ENCODE measurements at regions not wholly inside any gene's neighbourhood (a gene's known extent, or its start where the extent isn't known, plus 50 kb on each side); places are given as distances from the start of the nearest gene placed in this dataset.

GRCh38 chr13:64938660-64939059 is 2291.5 kb downstream of the PCDH9 start:
- Histone ChIP-seq H3K27me3 (ENCODE audit: insufficient read depth, low read length) (no peaks in the 10 kb centered on the region), H3K27ac (ENCODE audit: low read depth, low read length) (no peak overlapping the region), H4K20me1 (ENCODE audit: insufficient read depth, low read length) (no peaks in the 10 kb centered on the region), H3K79me2 (ENCODE audit: insufficient read depth, low read length) (no peaks in the 10 kb centered on the region), H2AFZ (ENCODE audit: low read length) (no peak overlapping the region), H3K36me3 (ENCODE audit: insufficient read depth, low read length) (no peaks in the 10 kb centered on the region), H3K4me1 (ENCODE audit: insufficient read depth, low read length) (no peaks in the 10 kb centered on the region), H3K4me2 (ENCODE audit: insufficient read depth, low read length) (no peak overlapping the region), H3K4me3 (ENCODE audit: insufficient read depth, low read length) (no peak overlapping the region), H3K9me3 (ENCODE audit: low read depth, low read length) (peaks cover 4% of the 10 kb centered on the region)
- TF ChIP-seq, protein P1, sequence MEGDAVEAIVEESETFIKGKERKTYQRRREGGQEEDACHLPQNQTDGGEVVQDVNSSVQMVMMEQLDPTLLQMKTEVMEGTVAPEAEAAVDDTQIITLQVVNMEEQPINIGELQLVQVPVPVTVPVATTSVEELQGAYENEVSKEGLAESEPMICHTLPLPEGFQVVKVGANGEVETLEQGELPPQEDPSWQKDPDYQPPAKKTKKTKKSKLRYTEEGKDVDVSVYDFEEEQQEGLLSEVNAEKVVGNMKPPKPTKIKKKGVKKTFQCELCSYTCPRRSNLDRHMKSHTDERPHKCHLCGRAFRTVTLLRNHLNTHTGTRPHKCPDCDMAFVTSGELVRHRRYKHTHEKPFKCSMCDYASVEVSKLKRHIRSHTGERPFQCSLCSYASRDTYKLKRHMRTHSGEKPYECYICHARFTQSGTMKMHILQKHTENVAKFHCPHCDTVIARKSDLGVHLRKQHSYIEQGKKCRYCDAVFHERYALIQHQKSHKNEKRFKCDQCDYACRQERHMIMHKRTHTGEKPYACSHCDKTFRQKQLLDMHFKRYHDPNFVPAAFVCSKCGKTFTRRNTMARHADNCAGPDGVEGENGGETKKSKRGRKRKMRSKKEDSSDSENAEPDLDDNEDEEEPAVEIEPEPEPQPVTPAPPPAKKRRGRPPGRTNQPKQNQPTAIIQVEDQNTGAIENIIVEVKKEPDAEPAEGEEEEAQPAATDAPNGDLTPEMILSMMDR (IDR thresholded peaks at IDR 0.05; ENCODE audit: extremely low read depth, low read depth, low read length): no peak
- no peak for DNase-seq (ENCODE audit: insufficient read length, low spot score, missing footprints)

GRCh38 chr13:64937302-64937701 is 2292.8 kb downstream of the PCDH9 start:
- TF ChIP-seq, protein P1 (IDR thresholded peaks at IDR 0.05; ENCODE audit: extremely low read depth, low read depth, low read length): no peak
- no peak for DNase-seq (ENCODE audit: insufficient read length, low spot score, missing footprints)
- Histone ChIP-seq H4K20me1 (ENCODE audit: insufficient read depth, low read length) (no peaks in the 10 kb centered on the region), H3K27ac (ENCODE audit: low read depth, low read length) (no peak overlapping the region), H3K4me2 (ENCODE audit: insufficient read depth, low read length) (no peak overlapping the region), H2AFZ (ENCODE audit: low read length) (no peak overlapping the region), H3K4me1 (ENCODE audit: insufficient read depth, low read length) (no peaks in the 10 kb centered on the region), H3K4me3 (ENCODE audit: insufficient read depth, low read length) (no peak overlapping the region), H3K27me3 (ENCODE audit: insufficient read depth, low read length) (no peaks in the 10 kb centered on the region), H3K79me2 (ENCODE audit: insufficient read depth, low read length) (no peaks in the 10 kb centered on the region), H3K36me3 (ENCODE audit: insufficient read depth, low read length) (no peaks in the 10 kb centered on the region), H3K9me3 (ENCODE audit: low read depth, low read length) (peaks cover 4% of the 10 kb centered on the region)

DNA sequence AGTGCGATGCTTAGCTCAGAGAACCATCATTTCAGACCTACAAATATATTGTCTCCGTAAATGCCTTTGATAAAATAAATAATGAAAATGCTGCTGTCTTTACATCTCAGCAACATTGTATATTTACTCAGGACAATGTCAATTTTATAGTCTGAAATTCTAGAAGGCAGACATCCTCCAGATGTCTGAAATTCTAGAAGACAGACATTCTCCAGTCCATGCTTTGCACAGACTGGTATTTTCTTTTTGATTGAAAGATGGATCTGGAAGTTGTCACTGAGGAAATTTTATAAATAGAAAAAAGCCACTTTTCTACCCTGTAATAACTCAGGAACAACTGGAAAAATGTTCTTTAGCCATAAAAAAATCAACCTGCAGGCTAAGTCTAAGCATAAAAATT is 2293.3 kb downstream of the PCDH9 start:
- Histone ChIP-seq H2AFZ (ENCODE audit: low read length) (no peak overlapping the region), H3K27ac (ENCODE audit: low read depth, low read length) (no peak overlapping the region), H3K4me2 (ENCODE audit: insufficient read depth, low read length) (no peak overlapping the region), H3K4me3 (ENCODE audit: insufficient read depth, low read length) (no peak overlapping the region), H3K27me3 (ENCODE audit: insufficient read depth, low read length) (no peaks in the 10 kb centered on the region), H3K79me2 (ENCODE audit: insufficient read depth, low read length) (no peaks in the 10 kb centered on the region), H3K9me3 (ENCODE audit: low read depth, low read length) (peaks cover 4% of the 10 kb centered on the region), H3K36me3 (ENCODE audit: insufficient read depth, low read length) (no peaks in the 10 kb centered on the region), H4K20me1 (ENCODE audit: insufficient read depth, low read length) (no peaks in the 10 kb centered on the region), H3K4me1 (ENCODE audit: insufficient read depth, low read length) (no peaks in the 10 kb centered on the region)
- no peak for DNase-seq (ENCODE audit: insufficient read length, low spot score, missing footprints)
- TF ChIP-seq, protein P1 (IDR thresholded peaks at IDR 0.05; ENCODE audit: extremely low read depth, low read depth, low read length): no peak

DNA sequence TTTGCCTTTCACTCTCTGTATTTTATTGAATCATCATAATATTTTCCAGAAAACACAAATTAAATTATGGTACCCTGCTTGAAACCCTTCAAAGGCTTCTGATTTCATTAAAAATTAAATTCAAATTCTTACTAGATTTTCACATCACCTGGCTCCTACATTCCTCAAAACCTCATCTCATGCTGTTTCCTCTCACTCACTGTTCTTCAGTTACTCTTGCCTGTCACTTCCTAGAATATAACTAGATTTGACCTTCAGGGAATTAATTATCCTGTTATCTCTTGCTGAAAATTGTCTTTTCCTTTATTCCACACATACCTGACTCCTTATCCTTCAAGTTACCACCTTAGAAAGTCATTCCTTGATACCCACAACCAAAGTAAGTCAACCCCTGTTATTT is 2294.7 kb downstream of the PCDH9 start:
- no peak overlapping the region for H3K4me2 ChIP-seq (ENCODE audit: insufficient read depth, low read length)
- H3K79me2 ChIP-seq (ENCODE audit: insufficient read depth, low read length): no peaks in the 10 kb centered on the region
- no peaks in the 10 kb centered on the region for H3K4me1 ChIP-seq (ENCODE audit: insufficient read depth, low read length)
- H2AFZ ChIP-seq (ENCODE audit: low read length): no peak overlapping the region
- no peaks in the 10 kb centered on the region for H3K36me3 ChIP-seq (ENCODE audit: insufficient read depth, low read length)
- peaks cover 2% of the 10 kb centered on the region for H3K9me3 ChIP-seq (ENCODE audit: low read depth, low read length)
- TF ChIP-seq, protein P1 (IDR thresholded peaks at IDR 0.05; ENCODE audit: extremely low read depth, low read depth, low read length): no peak
- H4K20me1 ChIP-seq (ENCODE audit: insufficient read depth, low read length): no peaks in the 10 kb centered on the region
- DNase-seq (ENCODE audit: insufficient read length, low spot score, missing footprints): no peak
- no peak overlapping the region for H3K4me3 ChIP-seq (ENCODE audit: insufficient read depth, low read length)
- no peaks in the 10 kb centered on the region for H3K27me3 ChIP-seq (ENCODE audit: insufficient read depth, low read length)
- no peak overlapping the region for H3K27ac ChIP-seq (ENCODE audit: low read depth, low read length)

All from osteoblast (primary cell).